Activated naive CD4-positive, alpha-beta T cell treated with anti-CD3 and anti-CD28 coated beads, Interleukin-2, amount 50 U/mL, for 16 hours (primary cell): ENCODE measurements at regions not wholly inside any gene's neighbourhood (a gene's known extent, or its start where the extent isn't known, plus 50 kb on each side); places are given as distances from the start of the nearest gene placed in this dataset.
"Not testable (repeated sequence)": the region's sequence is repeated elsewhere in the genome, so short reads cannot be mapped to it uniquely, and the experiment has no call there.

Source experiments
- DNase-seq: peaks from one replicate; pipeline ENCODE4 v3.0.0-alpha.2; 2020

- DNase-seq, result not testable (repeated sequence)
Measured at GRCh38 chr9:94191706-94192105, 67.4 kb upstream of the ZNF169 start.

- DNase-seq, result no peak
Measured at GRCh38 chr9:94198414-94198813, 60.7 kb upstream of the ZNF169 start.

GRCh38 chr9:94199776-94200175 lies 59.3 kb upstream of the ZNF169 start:
- DNase-seq, result no peak

GRCh38 chr9:94204174-94204573 lies 54.9 kb upstream of the ZNF169 start:
- DNase-seq, result no peak

GRCh38 chr9:94207781-94208180 lies 51.3 kb upstream of the ZNF169 start:
- DNase-seq, result no peak
